ENCODE measurements at regions not wholly inside any gene's neighbourhood (a gene's known extent, or its start where the extent isn't known, plus 50 kb on each side); places are given as distances from the start of the nearest gene placed in this dataset.

DNA sequence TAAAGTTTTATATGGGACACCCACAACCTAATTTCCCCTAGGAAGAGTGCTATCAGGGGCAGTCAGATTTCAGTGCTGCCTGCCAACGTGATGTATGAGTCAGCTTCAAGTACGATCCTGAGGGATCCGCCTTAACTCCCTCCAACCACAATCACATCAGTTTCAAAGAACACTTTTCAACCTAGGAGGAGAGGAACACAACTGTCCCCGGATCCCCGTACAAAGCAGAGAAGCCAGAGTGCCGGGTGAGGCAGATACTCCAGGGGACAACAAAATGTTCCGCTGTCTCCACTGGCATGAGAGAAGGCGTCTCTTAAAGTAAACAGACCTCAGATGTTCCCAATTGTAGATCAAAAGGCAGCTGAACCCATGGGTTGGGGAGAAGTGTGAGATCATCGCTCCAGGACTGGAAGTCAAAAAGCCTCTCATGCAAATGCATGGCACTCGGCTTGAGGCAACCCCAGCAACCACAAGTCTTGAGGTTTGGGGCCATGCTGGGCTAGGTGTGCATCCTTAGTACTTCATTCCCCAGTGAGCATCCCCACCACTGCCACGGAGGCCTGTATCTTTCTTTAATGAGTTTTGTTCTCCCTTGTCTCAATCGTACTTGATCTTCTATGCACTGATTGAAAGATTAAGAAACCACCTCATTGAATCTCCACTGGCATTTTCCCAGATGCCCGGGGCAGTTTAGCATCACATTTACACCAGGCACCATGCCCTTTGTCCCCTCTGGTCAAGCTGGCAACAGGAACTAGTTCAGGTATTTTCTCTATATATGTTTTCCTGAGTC, 91.0 kb upstream of the CCBE1 start:
- no peaks in the 10 kb centered on the region for H3K36me3 ChIP-seq
- no peak overlapping the region for H3K4me3 ChIP-seq (ENCODE audit: low read depth in 1 of 2, low read length in 1 of 2)
- TF ChIP-seq, protein P1, sequence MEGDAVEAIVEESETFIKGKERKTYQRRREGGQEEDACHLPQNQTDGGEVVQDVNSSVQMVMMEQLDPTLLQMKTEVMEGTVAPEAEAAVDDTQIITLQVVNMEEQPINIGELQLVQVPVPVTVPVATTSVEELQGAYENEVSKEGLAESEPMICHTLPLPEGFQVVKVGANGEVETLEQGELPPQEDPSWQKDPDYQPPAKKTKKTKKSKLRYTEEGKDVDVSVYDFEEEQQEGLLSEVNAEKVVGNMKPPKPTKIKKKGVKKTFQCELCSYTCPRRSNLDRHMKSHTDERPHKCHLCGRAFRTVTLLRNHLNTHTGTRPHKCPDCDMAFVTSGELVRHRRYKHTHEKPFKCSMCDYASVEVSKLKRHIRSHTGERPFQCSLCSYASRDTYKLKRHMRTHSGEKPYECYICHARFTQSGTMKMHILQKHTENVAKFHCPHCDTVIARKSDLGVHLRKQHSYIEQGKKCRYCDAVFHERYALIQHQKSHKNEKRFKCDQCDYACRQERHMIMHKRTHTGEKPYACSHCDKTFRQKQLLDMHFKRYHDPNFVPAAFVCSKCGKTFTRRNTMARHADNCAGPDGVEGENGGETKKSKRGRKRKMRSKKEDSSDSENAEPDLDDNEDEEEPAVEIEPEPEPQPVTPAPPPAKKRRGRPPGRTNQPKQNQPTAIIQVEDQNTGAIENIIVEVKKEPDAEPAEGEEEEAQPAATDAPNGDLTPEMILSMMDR (IDR thresholded peaks at IDR 0.05), result no peak
- H3K4me1 ChIP-seq (ENCODE audit: control insufficient read depth in 1 of 2, insufficient read depth in 1 of 2, low read depth in 1 of 2, low read length in 1 of 2), result no peaks in the 10 kb centered on the region
- H3K27ac ChIP-seq, result no peak overlapping the region
- no peaks in the 10 kb centered on the region for H3K27me3 ChIP-seq
- H3K9me3 ChIP-seq, result no peaks in the 10 kb centered on the region

DNA sequence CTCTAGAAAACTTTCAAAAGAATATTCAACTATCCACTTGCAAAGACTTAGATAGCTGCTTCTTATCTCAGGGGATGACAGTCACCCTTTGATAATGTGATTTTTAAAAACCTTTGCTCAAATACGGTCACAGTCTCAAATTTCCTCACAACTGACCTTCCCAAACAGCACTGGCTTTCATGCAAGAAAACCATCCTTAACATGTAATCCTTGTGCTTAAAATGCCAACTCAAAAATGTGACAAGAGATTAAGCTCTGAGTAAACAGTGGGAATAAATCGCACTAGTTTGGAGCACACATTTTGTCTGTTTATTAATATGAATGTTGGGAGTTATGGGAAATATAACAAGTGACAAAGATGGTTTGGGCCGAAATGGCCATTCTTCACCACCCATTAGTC, 87.5 kb upstream of the CCBE1 start:
- Histone ChIP-seq H3K36me3 (no peaks in the 10 kb centered on the region), H3K27ac (no peak overlapping the region), H3K4me1 (ENCODE audit: control insufficient read depth in 1 of 2, insufficient read depth in 1 of 2, low read depth in 1 of 2, low read length in 1 of 2) (no peaks in the 10 kb centered on the region), H3K9me3 (no peaks in the 10 kb centered on the region), H3K27me3 (no peaks in the 10 kb centered on the region), H3K4me3 (ENCODE audit: low read depth in 1 of 2, low read length in 1 of 2) (no peak overlapping the region)
- TF ChIP-seq, protein P1 (IDR thresholded peaks at IDR 0.05), result no peak

DNA sequence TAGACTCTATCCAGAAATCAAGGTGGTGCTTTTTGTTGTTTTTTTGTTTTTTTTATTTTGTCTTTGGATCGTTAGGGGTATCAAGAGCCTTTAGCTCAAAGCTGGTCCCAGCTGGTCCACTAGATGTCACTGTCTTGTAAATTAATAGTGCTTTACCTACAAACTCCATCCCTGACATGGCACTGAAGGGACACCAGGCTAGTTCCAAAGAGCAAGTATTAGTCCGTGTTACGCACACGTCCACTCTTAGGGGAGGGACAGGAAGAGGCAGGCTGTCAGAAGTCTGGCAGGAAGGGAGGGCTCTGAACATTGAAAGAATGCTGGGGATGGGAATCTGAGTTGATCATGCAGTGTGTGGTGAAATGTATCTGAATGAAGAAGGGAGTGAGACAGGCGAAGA, 85.9 kb upstream of the CCBE1 start:
- TF ChIP-seq, protein P1 (IDR thresholded peaks at IDR 0.05), result no peak

DNA sequence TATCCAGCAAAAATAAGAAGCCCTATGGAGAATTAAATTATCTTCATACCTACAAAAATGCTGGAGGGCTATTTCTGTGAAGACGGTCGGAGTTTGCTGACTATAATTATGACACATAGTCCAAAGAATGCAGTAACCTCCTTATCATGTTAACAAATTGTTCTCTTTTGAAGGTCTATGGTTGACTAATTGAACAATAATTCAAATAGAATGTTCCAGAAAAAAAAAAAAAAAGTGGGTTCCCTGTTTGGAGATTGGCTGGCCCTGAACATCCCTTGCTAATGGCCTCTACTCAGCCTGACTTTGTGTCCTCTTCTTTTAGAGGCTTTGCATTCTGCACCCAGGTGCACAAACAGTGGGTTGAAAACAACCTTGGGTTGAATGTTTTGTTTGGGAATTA, 82.8 kb upstream of the CCBE1 start:
- Histone ChIP-seq H3K4me3 (ENCODE audit: low read depth in 1 of 2, low read length in 1 of 2) (no peak overlapping the region), H3K36me3 (no peaks in the 10 kb centered on the region), H3K27me3 (no peaks in the 10 kb centered on the region), H3K4me1 (ENCODE audit: control insufficient read depth in 1 of 2, insufficient read depth in 1 of 2, low read depth in 1 of 2, low read length in 1 of 2) (no peaks in the 10 kb centered on the region), H3K27ac (no peak overlapping the region), H3K9me3 (no peaks in the 10 kb centered on the region)
- TF ChIP-seq, protein P1 (IDR thresholded peaks at IDR 0.05), result no peak

More for the DNA sequence above, 85.9 kb upstream of the CCBE1 start:
- no peaks in the 10 kb centered on the region for H3K36me3 ChIP-seq
- H3K9me3 ChIP-seq, result no peaks in the 10 kb centered on the region
- H3K4me3 ChIP-seq (ENCODE audit: low read depth in 1 of 2, low read length in 1 of 2), result no peak overlapping the region
- H3K27ac ChIP-seq, result no peak overlapping the region
- no peaks in the 10 kb centered on the region for H3K4me1 ChIP-seq (ENCODE audit: control insufficient read depth in 1 of 2, insufficient read depth in 1 of 2, low read depth in 1 of 2, low read length in 1 of 2)
- no peaks in the 10 kb centered on the region for H3K27me3 ChIP-seq

DNA sequence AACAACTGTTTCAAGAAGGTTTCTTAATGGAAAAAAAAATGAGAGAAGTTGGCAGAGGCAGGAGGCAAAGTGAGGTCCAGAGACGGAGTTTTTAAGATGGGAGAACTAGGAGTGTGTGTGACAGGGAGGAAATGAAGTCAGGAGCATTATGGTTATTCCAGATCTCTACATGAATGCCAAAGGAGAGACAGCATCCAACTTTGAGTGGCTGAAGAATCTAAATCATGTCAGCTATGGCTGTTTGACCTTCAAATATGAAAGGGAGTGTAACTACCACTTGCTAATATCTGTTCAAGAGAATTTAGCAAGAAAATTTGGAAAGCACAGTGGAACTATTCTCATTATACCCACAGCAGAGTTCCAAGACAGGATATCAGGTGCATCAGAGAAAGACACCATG, 81.2 kb upstream of the CCBE1 start:
- no peaks in the 10 kb centered on the region for H3K9me3 ChIP-seq
- no peaks in the 10 kb centered on the region for H3K36me3 ChIP-seq
- H3K27ac ChIP-seq, result no peak overlapping the region
- TF ChIP-seq, protein P1 (IDR thresholded peaks at IDR 0.05), result no peak
- no peaks in the 10 kb centered on the region for H3K27me3 ChIP-seq
- no peak overlapping the region for H3K4me3 ChIP-seq (ENCODE audit: low read depth in 1 of 2, low read length in 1 of 2)
- no peaks in the 10 kb centered on the region for H3K4me1 ChIP-seq (ENCODE audit: control insufficient read depth in 1 of 2, insufficient read depth in 1 of 2, low read depth in 1 of 2, low read length in 1 of 2)

Measured in neutrophil (primary cell).